ENCODE measurements at regions not wholly inside any gene's neighbourhood (a gene's known extent, or its start where the extent isn't known, plus 50 kb on each side); places are given as distances from the start of the nearest gene placed in this dataset.
"Not testable (repeated sequence)": the region's sequence is repeated elsewhere in the genome, so short reads cannot be mapped to it uniquely, and the experiment has no call there.

DNA sequence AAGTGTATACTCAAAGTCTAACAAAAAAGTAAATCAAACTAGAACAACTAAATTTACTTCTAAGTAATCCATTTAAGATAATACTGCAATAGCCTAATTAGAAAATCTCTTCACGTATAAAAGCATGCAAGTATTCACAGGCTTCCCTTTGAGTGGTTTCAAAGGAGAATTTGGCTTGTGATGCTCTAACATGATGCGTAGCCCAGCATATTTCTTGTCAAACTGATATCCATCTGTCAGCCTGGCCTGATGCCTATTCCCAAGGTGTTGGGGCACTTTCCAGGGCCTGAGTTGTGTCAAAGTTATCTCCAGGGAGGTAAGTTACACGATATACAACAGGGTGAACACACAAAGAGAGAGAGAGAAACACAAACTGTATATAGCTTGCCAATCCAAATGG lies 287.0 kb upstream of the MAGEB18 start:
- DNase-seq (ENCODE audit: low spot score): no peak

GRCh38 chrX:25853002-25853479 lies 285.1 kb upstream of the MAGEB18 start:
- DNase-seq (ENCODE audit: low spot score): no peak

GRCh38 chrX:25858273-25858880 lies 279.8 kb upstream of the MAGEB18 start:
- no peak for DNase-seq (ENCODE audit: low spot score)

- no peak for DNase-seq (ENCODE audit: low spot score)
These were observed 277.8 kb upstream of the MAGEB18 start for GRCh38 chrX:25860322-25860721.

GRCh38 chrX:25869761-25870160 lies 268.4 kb upstream of the MAGEB18 start:
- no peak for DNase-seq (ENCODE audit: low spot score)

GRCh38 chrX:25872786-25873185 lies 265.4 kb upstream of the MAGEB18 start:
- DNase-seq (ENCODE audit: low spot score): no peak

DNA sequence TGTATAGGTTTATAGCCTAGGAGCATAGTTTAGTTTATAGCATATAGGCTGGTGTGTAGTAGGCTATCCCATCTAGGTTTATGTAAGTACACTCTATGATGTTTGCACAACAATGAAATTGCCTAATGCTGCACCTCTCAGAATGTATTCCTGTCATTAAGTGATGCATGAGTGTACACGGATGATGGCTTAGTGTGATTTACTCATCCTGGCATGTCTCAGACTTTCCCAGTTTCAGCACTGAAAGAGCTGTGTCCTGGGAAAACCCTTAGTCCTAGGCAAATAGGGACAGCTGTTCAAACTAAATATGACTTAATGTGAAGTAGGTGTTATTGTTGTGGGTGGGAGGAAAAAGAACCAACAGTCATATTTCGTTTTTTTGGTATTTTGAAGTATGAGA lies 264.9 kb upstream of the MAGEB18 start:
- DNase-seq (ENCODE audit: low spot score): peak; percentile 4

GRCh38 chrX:25878806-25879205 lies 259.3 kb upstream of the MAGEB18 start:
- no peak for DNase-seq (ENCODE audit: low spot score)

DNA sequence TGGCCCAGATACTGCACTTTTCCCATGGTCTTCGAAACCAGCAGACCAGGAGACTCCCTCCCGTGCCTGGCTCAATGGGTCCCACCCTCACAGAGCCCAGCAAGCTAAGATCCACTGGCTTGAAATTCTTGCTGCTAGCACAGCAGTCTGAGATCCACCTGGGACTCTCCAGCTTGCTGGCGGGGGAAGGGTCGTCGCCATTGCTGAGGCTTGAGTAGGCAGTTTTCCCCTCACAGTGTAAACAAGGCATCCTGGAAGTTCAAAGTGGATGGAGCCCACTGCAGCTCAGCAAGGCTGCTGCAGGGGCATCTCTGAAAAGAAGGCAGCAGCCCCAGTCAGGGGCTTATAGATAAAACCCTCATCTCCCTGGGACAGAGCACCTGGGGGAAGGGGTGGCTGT lies 255.6 kb upstream of the MAGEB18 start:
- not testable (repeated sequence) for DNase-seq (ENCODE audit: low spot score)

GRCh38 chrX:25897758-25898157 lies 240.4 kb upstream of the MAGEB18 start:
- DNase-seq (ENCODE audit: low spot score): no peak

GRCh38 chrX:25905728-25906127 lies 232.4 kb upstream of the MAGEB18 start:
- DNase-seq (ENCODE audit: low spot score): not testable (repeated sequence)

DNA sequence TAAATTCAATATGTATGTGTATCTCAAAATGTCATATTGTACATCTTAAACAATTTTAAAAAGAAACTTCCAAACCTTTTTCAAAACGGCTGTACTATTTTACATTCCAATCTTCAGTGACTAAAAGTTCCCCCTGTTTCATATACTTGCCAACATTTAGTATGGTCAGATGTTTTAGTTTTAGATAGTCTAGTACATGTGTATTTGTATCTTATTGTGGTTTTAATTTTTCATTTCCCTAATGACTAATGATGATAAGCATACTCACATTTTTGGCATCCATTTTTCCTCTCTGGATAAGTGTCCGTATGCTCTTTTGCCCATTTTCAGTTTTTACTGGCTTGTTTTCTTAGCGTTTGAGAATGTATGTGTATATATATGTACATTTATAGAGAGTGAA lies 212.2 kb upstream of the MAGEB18 start:
- no peak for DNase-seq (ENCODE audit: low spot score)

DNA sequence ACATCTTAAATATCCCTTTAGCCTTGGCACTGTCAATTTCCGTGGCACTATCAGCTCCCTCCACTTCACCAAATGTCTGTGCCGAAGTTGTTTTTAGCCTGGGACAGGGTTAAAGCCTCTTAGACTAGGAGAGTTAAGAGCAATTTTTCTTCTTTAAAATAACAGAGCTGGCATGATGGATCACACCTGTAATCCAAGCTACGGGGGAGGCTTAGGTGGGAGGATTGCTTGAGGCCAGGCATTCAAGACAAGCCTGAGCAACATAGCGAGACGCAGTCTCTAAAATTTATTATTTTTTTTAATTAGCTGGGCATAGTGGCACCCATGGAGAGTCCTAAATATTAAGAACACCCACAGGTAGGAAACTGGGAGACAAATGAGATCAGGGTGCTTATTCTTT lies 209.8 kb upstream of the MAGEB18 start:
- no peak for DNase-seq (ENCODE audit: low spot score)

DNA sequence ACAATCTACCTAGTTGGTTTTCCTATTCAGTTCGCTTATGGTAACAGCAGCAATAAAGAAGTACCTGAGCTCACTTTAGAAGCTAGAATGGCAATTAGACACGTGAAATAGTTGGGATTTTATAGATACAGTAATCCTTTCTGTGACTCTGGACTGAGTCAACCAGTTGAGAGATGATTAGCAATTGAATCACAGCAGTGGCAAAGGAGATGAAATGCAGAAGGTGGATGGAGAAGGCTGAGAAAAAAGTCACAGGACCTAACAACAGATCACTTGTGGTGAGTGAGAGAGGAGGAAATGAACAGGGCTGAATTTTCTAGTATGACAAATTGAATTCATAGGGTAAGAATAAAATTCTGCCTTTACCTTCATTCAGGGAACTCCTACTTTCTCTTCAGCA lies 197.1 kb upstream of the MAGEB18 start:
- peak; percentile 2 for DNase-seq (ENCODE audit: low spot score)

DNA sequence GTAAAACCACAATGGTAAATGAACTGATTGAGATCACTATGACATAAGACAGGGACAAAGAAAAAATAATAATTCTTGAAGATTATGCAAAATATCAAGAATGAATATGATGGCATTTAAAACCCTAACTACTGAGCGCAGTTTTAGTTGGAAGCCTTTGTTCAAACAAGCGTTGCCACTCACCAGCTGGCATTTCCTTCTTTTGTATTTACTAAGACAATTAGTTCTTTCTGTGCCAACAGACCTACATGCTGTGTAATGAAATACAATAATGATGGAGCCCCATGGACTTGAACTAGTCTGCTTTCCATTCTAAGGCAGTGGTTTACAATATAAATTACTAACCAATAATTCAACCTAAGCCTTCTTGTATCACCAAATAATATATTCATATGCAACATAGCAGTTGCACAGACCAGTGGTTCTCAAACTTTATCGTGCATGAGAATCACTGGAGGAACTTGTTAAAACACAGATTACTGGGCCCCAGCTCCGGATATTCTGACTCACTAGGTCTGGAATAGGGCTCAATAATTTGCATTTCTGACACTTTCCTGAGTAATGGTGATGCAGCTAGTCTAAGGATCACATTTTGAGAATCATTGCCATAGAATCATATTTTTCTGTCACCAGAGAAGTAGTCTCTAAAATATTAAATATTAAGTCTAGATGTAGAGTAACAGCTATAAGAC lies 196.4 kb upstream of the MAGEB18 start:
- DNase-seq (ENCODE audit: low spot score): no peak

DNA sequence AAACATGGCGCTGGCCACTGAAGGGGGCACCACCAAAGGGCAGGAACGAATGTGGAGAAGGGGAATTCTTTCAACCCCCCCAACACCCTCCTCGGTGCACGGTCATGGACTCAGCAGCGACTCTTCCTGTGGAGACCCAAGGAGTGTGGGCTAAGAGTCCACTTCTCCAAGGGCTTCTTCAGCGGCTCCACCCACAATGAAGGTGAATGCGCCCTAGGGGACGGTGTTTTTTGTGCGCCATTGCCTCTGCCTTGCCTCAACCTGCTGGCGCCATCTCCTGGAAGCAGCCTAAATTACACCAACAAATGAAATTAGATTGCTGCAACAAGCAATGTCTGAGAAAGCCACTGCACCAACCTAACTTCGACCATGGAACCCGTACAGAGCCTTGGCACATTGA lies 169.2 kb upstream of the MAGEB18 start:
- peak; percentile 29 for DNase-seq (ENCODE audit: low spot score)

DNA sequence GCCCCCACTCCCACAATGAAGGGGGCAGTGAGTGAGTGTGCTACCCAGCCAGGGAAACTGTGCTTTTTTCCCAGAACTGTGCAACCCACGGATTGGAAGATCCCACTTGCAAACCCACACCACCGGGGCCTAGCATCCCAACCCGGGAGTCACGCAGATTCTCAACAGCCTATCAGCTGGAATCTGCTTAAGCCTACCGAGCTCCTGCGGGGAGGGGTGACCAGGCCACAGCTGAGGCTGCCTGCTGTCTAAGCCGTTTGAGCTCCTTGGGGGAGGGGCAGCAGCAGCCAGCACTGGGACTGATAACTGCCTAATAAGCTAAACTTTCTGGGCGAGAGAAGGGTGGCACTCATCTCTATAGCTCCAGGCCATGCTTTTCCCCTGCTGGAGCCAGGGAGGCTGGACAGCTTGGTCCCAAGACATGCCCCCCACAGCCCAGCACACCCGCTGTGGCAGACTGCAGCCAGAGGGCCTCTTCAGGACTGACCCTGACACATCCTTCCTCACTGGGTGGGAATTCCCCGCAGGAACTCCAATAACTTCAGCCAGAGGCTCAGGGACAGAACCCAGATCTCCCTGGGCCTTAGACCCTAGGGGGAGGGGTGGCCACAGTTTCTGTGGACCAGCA lies 161.3 kb upstream of the MAGEB18 start:
- no peak for DNase-seq (ENCODE audit: low spot score)

DNA sequence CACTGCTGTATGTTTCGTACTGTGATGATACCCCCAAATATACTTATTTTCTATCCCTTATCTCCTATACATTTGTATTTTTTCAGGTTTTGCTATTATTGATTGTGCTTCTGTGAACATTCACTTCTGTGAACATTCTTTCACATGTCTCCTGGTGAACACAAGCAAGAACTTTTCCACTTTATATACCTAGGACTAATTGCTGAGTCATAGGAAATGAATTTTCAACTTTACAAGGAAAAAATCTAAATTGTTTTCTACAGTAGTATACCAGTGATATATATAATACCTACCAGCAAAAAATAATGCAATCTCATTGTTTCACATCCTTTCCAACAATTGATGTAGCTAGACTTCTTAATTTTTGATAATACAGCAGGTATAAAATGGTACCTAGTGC lies 139.5 kb upstream of the MAGEB18 start:
- no peak for DNase-seq (ENCODE audit: low spot score)

- DNase-seq (ENCODE audit: low spot score): no peak
These were observed 130.7 kb upstream of the MAGEB18 start for GRCh38 chrX:26007462-26007861.

DNA sequence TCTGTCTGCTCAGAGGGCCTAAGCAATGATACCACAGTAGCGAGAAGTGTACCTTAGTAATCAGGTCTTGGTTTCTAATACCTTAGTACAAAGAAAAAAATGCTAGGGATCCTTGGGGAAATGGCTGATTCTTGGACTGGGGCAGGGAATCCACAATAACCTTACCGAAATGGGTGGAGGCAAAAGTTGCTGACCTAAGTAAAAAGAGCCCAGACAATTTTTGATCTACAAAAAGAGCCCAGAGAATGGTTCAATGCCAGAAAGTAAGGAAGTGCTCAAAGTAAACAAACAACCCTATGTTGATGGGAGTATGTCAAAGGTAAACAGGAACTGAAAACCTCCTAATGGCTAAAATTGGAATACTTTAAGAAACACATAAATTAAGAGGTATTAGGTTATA lies 130.1 kb upstream of the MAGEB18 start:
- DNase-seq (ENCODE audit: low spot score): no peak

GRCh38 chrX:26008691-26009090 lies 129.5 kb upstream of the MAGEB18 start:
- no peak for DNase-seq (ENCODE audit: low spot score)

GRCh38 chrX:26019386-26019785 lies 118.8 kb upstream of the MAGEB18 start:
- no peak for DNase-seq (ENCODE audit: low spot score)

- no peak for DNase-seq (ENCODE audit: low spot score)
These were observed 112.0 kb upstream of the MAGEB18 start for GRCh38 chrX:26026179-26026578.

Data from GM03348 (cell line).